Kidney glomerular epithelial cell (primary cell): ENCODE measurements at regions not wholly inside any gene's neighbourhood (a gene's known extent, or its start where the extent isn't known, plus 50 kb on each side); places are given as distances from the start of the nearest gene placed in this dataset.

Source experiments
- DNase-seq: peaks from one replicate; lab custom pipeline; 2025; lab: John Stamatoyannopoulos, UW

- DNase-seq: no peak
These were observed 507.3 kb upstream of the LRRTM4 start for GRCh38 chr2:78029392-78029995.

GRCh38 chr2:78034706-78035105 lies 512.5 kb upstream of the LRRTM4 start:
- no peak for DNase-seq

GRCh38 chr2:78035804-78036203 lies 513.6 kb upstream of the LRRTM4 start:
- no peak for DNase-seq

GRCh38 chr2:78051480-78051879 lies 529.3 kb upstream of the LRRTM4 start:
- no peak for DNase-seq

GRCh38 chr2:78056976-78057375 lies 534.8 kb upstream of the LRRTM4 start:
- DNase-seq: no peak

- DNase-seq: no peak
These were observed 539.1 kb upstream of the LRRTM4 start for GRCh38 chr2:78061301-78061700.

- DNase-seq: no peak
These were observed 539.6 kb upstream of the LRRTM4 start for GRCh38 chr2:78061732-78062131.

GRCh38 chr2:78063246-78064020 lies 541.3 kb upstream of the LRRTM4 start:
- no peak for DNase-seq

GRCh38 chr2:78065366-78065765 lies 543.2 kb upstream of the LRRTM4 start:
- DNase-seq: no peak

GRCh38 chr2:78068808-78069207 lies 546.6 kb upstream of the LRRTM4 start:
- DNase-seq: no peak

- DNase-seq: peak; percentile 13
These were observed 548.5 kb upstream of the LRRTM4 start for GRCh38 chr2:78070693-78071092.

GRCh38 chr2:78077633-78078032 lies 555.5 kb upstream of the LRRTM4 start:
- no peak for DNase-seq

GRCh38 chr2:78082555-78082954 lies 560.4 kb upstream of the LRRTM4 start:
- DNase-seq: no peak

- no peak for DNase-seq
These were observed 571.3 kb upstream of the LRRTM4 start for GRCh38 chr2:78093436-78093835.

- DNase-seq: no peak
These were observed 587.1 kb upstream of the LRRTM4 start for GRCh38 chr2:78109272-78109671.

- no peak for DNase-seq
These were observed 593.1 kb upstream of the LRRTM4 start for GRCh38 chr2:78115291-78115690.

- DNase-seq: no peak
These were observed 595.9 kb upstream of the LRRTM4 start for GRCh38 chr2:78118037-78118436.

- DNase-seq: no peak
These were observed 598.1 kb upstream of the LRRTM4 start for GRCh38 chr2:78120275-78120674.

- DNase-seq: no peak
These were observed 602.9 kb upstream of the LRRTM4 start for GRCh38 chr2:78125042-78125441.

GRCh38 chr2:78127424-78127823 lies 605.2 kb upstream of the LRRTM4 start:
- no peak for DNase-seq

GRCh38 chr2:78132391-78133370 lies 610.5 kb upstream of the LRRTM4 start:
- no peak for DNase-seq

GRCh38 chr2:78145395-78145996 lies 623.3 kb upstream of the LRRTM4 start:
- DNase-seq: no peak
